GM23338 (cell line): ENCODE measurements at regions not wholly inside any gene's neighbourhood (a gene's known extent, or its start where the extent isn't known, plus 50 kb on each side); places are given as distances from the start of the nearest gene placed in this dataset.

Experiments used
- ATAC-seq: fragments of 200-7000 bp; cut with Tn5 transposase; 3 replicates; pipeline ENCODE4 v1.9.1; 2020
- DNase-seq: peaks from one replicate; pipeline ENCODE4 v3.0.0-alpha.2; 2015; ENCODE audit warnings: low spot score
- H2AFZ ChIP-seq: fragments of 200-600 bp; sonication (generic); 2 replicates; pipeline ENCODE4 v1.8.0; 2016; ENCODE audit warnings: antibody characterized with exemption, mild to moderate bottlenecking, moderate library complexity
- H3F3A ChIP-seq: fragments of 200-600 bp; sonication (generic); replicated peaks from 2 replicates; pipeline ENCODE4 v1.8.0; 2017; ENCODE audit warnings: antibody characterized with exemption, mixed run types, low read depth
- H3K27ac ChIP-seq: fragments of 200-600 bp; sonication (generic); 2 replicates; pipeline ENCODE4 v1.6.1; 2016; ENCODE audit warnings: low read depth
- H3K27me3 ChIP-seq: fragments of 200-600 bp; sonication (generic); 2 replicates; pipeline ENCODE4 v1.8.0; 2016; ENCODE audit warnings: mild to moderate bottlenecking, mixed run types, moderate library complexity; ENCODE audit not compliant: insufficient read depth
- H3K36me3 ChIP-seq: fragments of 200-600 bp; sonication (generic); 2 replicates; pipeline ENCODE4 v1.8.0; 2016; ENCODE audit warnings: mild to moderate bottlenecking; ENCODE audit not compliant: insufficient read depth
- H3K4me1 ChIP-seq: fragments of 200-600 bp; sonication (generic); 2 replicates; pipeline ENCODE4 v1.8.0; 2016; ENCODE audit warnings: mild to moderate bottlenecking, moderate library complexity; ENCODE audit not compliant: insufficient read depth
- H3K4me2 ChIP-seq: fragments of 200-600 bp; sonication (generic); 2 replicates; pipeline ENCODE4 v1.7.1; 2017; ENCODE audit warnings: mixed run types
- H3K4me3 ChIP-seq: fragments of 200-600 bp; sonication (generic); 2 replicates; pipeline ENCODE4 v1.6.1; 2016; ENCODE audit warnings: mixed run types
- H3K79me2 ChIP-seq: fragments of 200-600 bp; sonication (generic); replicated peaks from 2 replicates; pipeline ENCODE4 v1.8.0; 2017; ENCODE audit warnings: mild to moderate bottlenecking; ENCODE audit not compliant: insufficient read depth
- H3K9me2 ChIP-seq: fragments of 200-600 bp; sonication (generic); 2 replicates; pipeline ENCODE4 v1.8.0; 2017; ENCODE audit not compliant: insufficient read depth
- H4K20me1 ChIP-seq: fragments of 200-600 bp; sonication (generic); replicated peaks from 2 replicates; pipeline ENCODE4 v1.8.0; 2017; ENCODE audit warnings: mild to moderate bottlenecking; ENCODE audit not compliant: insufficient read depth
- H3K27ac Mint-ChIP-seq: 2 replicates; pipeline ENCODE4 v1.8.0; 2020; ENCODE audit warnings: inconsistent platforms, mild to moderate bottlenecking, moderate library complexity, mixed read lengths
- H3K27me3 Mint-ChIP-seq: 3 replicates; pipeline ENCODE4 v1.8.0; 2022; ENCODE audit warnings: low read depth, mild to moderate bottlenecking, moderate library complexity, mixed read lengths, inconsistent platforms; ENCODE audit not compliant: insufficient read depth, poor library complexity
- H3K36me3 Mint-ChIP-seq: 3 replicates; pipeline ENCODE4 v1.8.0; 2021; ENCODE audit warnings: low read depth, mild to moderate bottlenecking, inconsistent platforms, moderate library complexity, mixed read lengths
- H3K4me1 Mint-ChIP-seq: 3 replicates; pipeline ENCODE4 v1.8.0; 2020; ENCODE audit warnings: mild to moderate bottlenecking, inconsistent platforms, mixed read lengths
- H3K4me3 Mint-ChIP-seq: 3 replicates; pipeline ENCODE4 v1.8.0; 2021; ENCODE audit warnings: moderate library complexity, mild to moderate bottlenecking, inconsistent platforms, mixed read lengths
- H3K9me3 Mint-ChIP-seq: 3 replicates; pipeline ENCODE4 v1.8.0; 2020; ENCODE audit warnings: moderate library complexity, mild to moderate bottlenecking, inconsistent platforms, mixed read lengths
- CREB1 ChIP-seq: fragments of 250-450 bp; sonication (Bioruptor Pico); IDR thresholded peaks from 2 replicates; pipeline ENCODE4 v1.5.0; 2020; ENCODE audit warnings: low read depth, mild to moderate bottlenecking, moderate library complexity
- CTCF ChIP-seq, 2 experiments: fragments of 200-600 bp in 1 of 2; sonication (generic) in 1 of 2; conservative IDR thresholded peaks; 2 replicates each; pipeline versions ENCODE4 v1.5.1 to v1.6.1; 2016 to 2017; ENCODE audit warnings: antibody characterized with exemption in 2 of 2, low read depth in 2 of 2, mild to moderate bottlenecking in 2 of 2, moderate library complexity in 1 of 2
- EZH2 ChIP-seq: fragments of 200-600 bp; sonication (generic); IDR thresholded peaks from one replicate; pipeline ENCODE4 v1.8.0; 2017; ENCODE audit warnings: antibody characterized with exemption, mild to moderate bottlenecking, low read depth; ENCODE audit not compliant: unreplicated experiment
- EZH2phosphoT487 ChIP-seq: fragments of 200-600 bp; sonication (generic); IDR thresholded peaks from one replicate; pipeline ENCODE4 v1.8.1; 2018; ENCODE audit warnings: antibody characterized with exemption; ENCODE audit not compliant: unreplicated experiment
- JUNB ChIP-seq: IDR thresholded peaks from one replicate; pipeline ENCODE4 v1.6.1; 2016; ENCODE audit warnings: antibody characterized with exemption; ENCODE audit not compliant: unreplicated experiment
- NANOG ChIP-seq: IDR thresholded peaks from 2 replicates; pipeline ENCODE4 v1.6.1; 2016; ENCODE audit warnings: antibody characterized with exemption, borderline replicate concordance
- POLR2AphosphoS5 ChIP-seq: IDR thresholded peaks from 2 replicates; pipeline ENCODE4 v1.6.1; 2016; ENCODE audit warnings: antibody characterized with exemption, low read depth
- STAT1 ChIP-seq: IDR thresholded peaks from one replicate; pipeline ENCODE4 v1.6.1; 2016; ENCODE audit warnings: antibody characterized with exemption; ENCODE audit not compliant: unreplicated experiment
- ZNF114 ChIP-seq: fragments of 250-450 bp; sonication (Bioruptor Pico); IDR thresholded peaks from 2 replicates; pipeline ENCODE4 v1.5.0; 2020; ENCODE audit warnings: mild to moderate bottlenecking, moderate library complexity
- ZNF331 ChIP-seq: fragments of 250-450 bp; sonication (Bioruptor Pico); IDR thresholded peaks from 2 replicates; pipeline ENCODE4 v1.5.0; 2020; ENCODE audit warnings: low read depth, mild to moderate bottlenecking, moderate library complexity
- ZNF462 ChIP-seq: fragments of 250-450 bp; sonication (Bioruptor Pico); IDR thresholded peaks from 2 replicates; pipeline ENCODE4 v1.5.0; 2020; ENCODE audit warnings: mild to moderate bottlenecking, moderate library complexity
- TF ChIP-seq, protein P1 (sequence below): IDR thresholded peaks from one replicate; pipeline ENCODE4 v1.6.1; 2018; ENCODE audit warnings: antibody characterized with exemption; ENCODE audit not compliant: unreplicated experiment
- TF ChIP-seq, protein P2 (sequence below): IDR thresholded peaks from 2 replicates; pipeline ENCODE4 v1.6.1; 2016; ENCODE audit warnings: antibody characterized with exemption

- Mint-ChIP-seq H3K36me3 (no peaks in the 10 kb centered on the region), H3K4me3 (no peak overlapping the region), H3K27ac (no peak overlapping the region), H3K9me3 (no peaks in the 10 kb centered on the region), H3K4me1 (no peaks in the 10 kb centered on the region; the same call in 2 of the 3 replicates), H3K27me3 (peaks cover 10% of the 10 kb centered on the region)
- H4K20me1 ChIP-seq: no peaks in the 10 kb centered on the region
- no peak overlapping the region for H3K27ac ChIP-seq
- no peak overlapping the region for H3K4me2 ChIP-seq
- ATAC-seq (no peak), DNase-seq (no peak)
- 0 out of 2 replicates have a peak, but pooled peaks cover 3% of the 10 kb centered on the region for H3F3A ChIP-seq
- no peaks in the 10 kb centered on the region for H3K79me2 ChIP-seq
- H3K27me3 ChIP-seq: no peaks in the 10 kb centered on the region
- no peaks in the 10 kb centered on the region for H3K9me2 ChIP-seq
- no peak overlapping the region for H2AFZ ChIP-seq
- no peak overlapping the region for H3K4me3 ChIP-seq
- no peaks in the 10 kb centered on the region for H3K36me3 ChIP-seq
- no peak for TF ChIP-seq EZH2phosphoT487
- no peak for TF ChIP-seq NANOG
- no peak for TF ChIP-seq CTCF (conservative IDR thresholded peaks at IDR 0.05; ENCODE audit: low read depth in 2 of 2)
- TF ChIP-seq STAT1: no peak
- TF ChIP-seq, protein P1, sequence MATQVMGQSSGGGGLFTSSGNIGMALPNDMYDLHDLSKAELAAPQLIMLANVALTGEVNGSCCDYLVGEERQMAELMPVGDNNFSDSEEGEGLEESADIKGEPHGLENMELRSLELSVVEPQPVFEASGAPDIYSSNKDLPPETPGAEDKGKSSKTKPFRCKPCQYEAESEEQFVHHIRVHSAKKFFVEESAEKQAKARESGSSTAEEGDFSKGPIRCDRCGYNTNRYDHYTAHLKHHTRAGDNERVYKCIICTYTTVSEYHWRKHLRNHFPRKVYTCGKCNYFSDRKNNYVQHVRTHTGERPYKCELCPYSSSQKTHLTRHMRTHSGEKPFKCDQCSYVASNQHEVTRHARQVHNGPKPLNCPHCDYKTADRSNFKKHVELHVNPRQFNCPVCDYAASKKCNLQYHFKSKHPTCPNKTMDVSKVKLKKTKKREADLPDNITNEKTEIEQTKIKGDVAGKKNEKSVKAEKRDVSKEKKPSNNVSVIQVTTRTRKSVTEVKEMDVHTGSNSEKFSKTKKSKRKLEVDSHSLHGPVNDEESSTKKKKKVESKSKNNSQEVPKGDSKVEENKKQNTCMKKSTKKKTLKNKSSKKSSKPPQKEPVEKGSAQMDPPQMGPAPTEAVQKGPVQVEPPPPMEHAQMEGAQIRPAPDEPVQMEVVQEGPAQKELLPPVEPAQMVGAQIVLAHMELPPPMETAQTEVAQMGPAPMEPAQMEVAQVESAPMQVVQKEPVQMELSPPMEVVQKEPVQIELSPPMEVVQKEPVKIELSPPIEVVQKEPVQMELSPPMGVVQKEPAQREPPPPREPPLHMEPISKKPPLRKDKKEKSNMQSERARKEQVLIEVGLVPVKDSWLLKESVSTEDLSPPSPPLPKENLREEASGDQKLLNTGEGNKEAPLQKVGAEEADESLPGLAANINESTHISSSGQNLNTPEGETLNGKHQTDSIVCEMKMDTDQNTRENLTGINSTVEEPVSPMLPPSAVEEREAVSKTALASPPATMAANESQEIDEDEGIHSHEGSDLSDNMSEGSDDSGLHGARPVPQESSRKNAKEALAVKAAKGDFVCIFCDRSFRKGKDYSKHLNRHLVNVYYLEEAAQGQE: no peak
- TF ChIP-seq ZNF114 (CRISPR knock-in tag): no peak
- TF ChIP-seq POLR2AphosphoS5: no peak
- TF ChIP-seq, protein P2, sequence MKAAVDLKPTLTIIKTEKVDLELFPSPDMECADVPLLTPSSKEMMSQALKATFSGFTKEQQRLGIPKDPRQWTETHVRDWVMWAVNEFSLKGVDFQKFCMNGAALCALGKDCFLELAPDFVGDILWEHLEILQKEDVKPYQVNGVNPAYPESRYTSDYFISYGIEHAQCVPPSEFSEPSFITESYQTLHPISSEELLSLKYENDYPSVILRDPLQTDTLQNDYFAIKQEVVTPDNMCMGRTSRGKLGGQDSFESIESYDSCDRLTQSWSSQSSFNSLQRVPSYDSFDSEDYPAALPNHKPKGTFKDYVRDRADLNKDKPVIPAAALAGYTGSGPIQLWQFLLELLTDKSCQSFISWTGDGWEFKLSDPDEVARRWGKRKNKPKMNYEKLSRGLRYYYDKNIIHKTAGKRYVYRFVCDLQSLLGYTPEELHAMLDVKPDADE: no peak
- no peak for TF ChIP-seq ZNF462 (CRISPR knock-in tag)
- TF ChIP-seq EZH2: no peak
- TF ChIP-seq ZNF331: no peak
- no peak for TF ChIP-seq CREB1 (CRISPR knock-in tag)
- TF ChIP-seq JUNB: no peak
- H3K4me1 ChIP-seq: no peaks in the 10 kb centered on the region; the same call in 1 of the 2 replicates
Observed at GRCh38 chr9:135346438-135347050, 133.0 kb upstream of the PPP1R26 start.
